Endodermal cell (in vitro differentiated cells): ENCODE measurements at regions not wholly inside any gene's neighbourhood (a gene's known extent, or its start where the extent isn't known, plus 50 kb on each side); places are given as distances from the start of the nearest gene placed in this dataset.

ENCODE experiments used
- DNase-seq: peaks from one replicate; pipeline ENCODE4 v3.0.0-alpha.2; 2017
- H3K27ac ChIP-seq: 2 replicates; pipeline ENCODE4 v1.5.1; 2013; ENCODE audit warnings: mild to moderate bottlenecking, low read depth, low read length, moderate library complexity
- H3K27me3 ChIP-seq: 2 replicates; pipeline ENCODE4 v1.6.1; 2013; ENCODE audit warnings: mild to moderate bottlenecking, low read length, moderate library complexity; ENCODE audit not compliant: insufficient read depth, control insufficient read depth, poor library complexity, severe bottlenecking
- H3K36me3 ChIP-seq: 2 replicates; pipeline ENCODE4 v1.7.0; 2013; ENCODE audit warnings: mild to moderate bottlenecking, low read length, moderate library complexity; ENCODE audit not compliant: control insufficient read depth, insufficient read depth
- H3K4me1 ChIP-seq: one replicate; pipeline ENCODE4 v1.7.0; 2013; ENCODE audit warnings: low read length; ENCODE audit not compliant: control insufficient read depth, insufficient read depth
- H3K4me3 ChIP-seq: 2 replicates; pipeline ENCODE4 v1.5.1; 2013; ENCODE audit warnings: mild to moderate bottlenecking, low read length, moderate library complexity
- H3K9ac ChIP-seq: 2 replicates; pipeline ENCODE4 v1.6.1; 2013; ENCODE audit warnings: mild to moderate bottlenecking, low read length, moderate library complexity; ENCODE audit not compliant: poor library complexity, severe bottlenecking; ENCODE audit errors: extremely low read depth
- H3K9me3 ChIP-seq: 2 replicates; pipeline ENCODE4 v1.6.1; 2013; ENCODE audit warnings: mild to moderate bottlenecking, low read length, moderate library complexity; ENCODE audit not compliant: control insufficient read depth
- H3K27ac Mint-ChIP-seq: 2 replicates; pipeline ENCODE4 v1.8.0; 2020; ENCODE audit warnings: mixed read lengths
- H3K27me3 Mint-ChIP-seq: 2 replicates; pipeline ENCODE4 v1.8.0; 2021; ENCODE audit warnings: mild to moderate bottlenecking, mixed read lengths; ENCODE audit not compliant: insufficient read depth
- H3K36me3 Mint-ChIP-seq: 2 replicates; pipeline ENCODE4 v1.8.0; 2020; ENCODE audit warnings: low read depth, mixed read lengths
- H3K4me1 Mint-ChIP-seq: 2 replicates; pipeline ENCODE4 v1.8.0; 2020; ENCODE audit warnings: mixed read lengths
- H3K4me3 Mint-ChIP-seq: 2 replicates; pipeline ENCODE4 v1.8.0; 2020; ENCODE audit warnings: mild to moderate bottlenecking, moderate library complexity, mixed read lengths
- H3K9me3 Mint-ChIP-seq: 2 replicates; pipeline ENCODE4 v1.8.0; 2020; ENCODE audit warnings: mild to moderate bottlenecking, mixed read lengths
- CTCF ChIP-seq: fragments of 200-600 bp; sonication (generic); conservative IDR thresholded peaks from 2 replicates; pipeline ENCODE4 v1.5.0; 2021; ENCODE audit warnings: antibody characterized with exemption, mild to moderate bottlenecking
- WGBS, 2 experiments: methylation state at CpG; one replicate each; pipeline versions ENCODE4 v1.1.5 to v1.1.7; 2013; ENCODE audit warnings: missing lambda C conversion rate in 2 of 2, mixed read lengths in 1 of 2; ENCODE audit not compliant: insufficient coverage in 1 of 2, insufficient read length in 1 of 2; 5-methylcytosine and 5-hydroxymethylcytosine counted together

- Mint-ChIP-seq H3K27ac (no peak overlapping the region), H3K4me3 (no peak overlapping the region), H3K36me3 (peaks cover 3% of the 10 kb centered on the region), H3K27me3 (no peaks in the 10 kb centered on the region), H3K9me3 (peaks cover 15% of the 10 kb centered on the region), H3K4me1 (no peaks in the 10 kb centered on the region)
- peaks cover 12% of the 10 kb centered on the region for H3K9me3 ChIP-seq
- DNase-seq, result no peak
- no peak overlapping the region for H3K4me3 ChIP-seq
- no peak for TF ChIP-seq CTCF
- 90 to 97% methylated on average over 4 of the region's 4 CpGs for WGBS, 2 experiments
- no peak overlapping the region for H3K27ac ChIP-seq
- H3K36me3 ChIP-seq, result no peaks in the 10 kb centered on the region
- H3K9ac ChIP-seq, result no peak overlapping the region
- no peaks in the 10 kb centered on the region for H3K4me1 ChIP-seq
- H3K27me3 ChIP-seq, result no peaks in the 10 kb centered on the region
Observed at GRCh38 chr1:177799746-177800145, 170.1 kb downstream of the SEC16B start.

GRCh38 chr1:177798614-177799013, 171.2 kb downstream of the SEC16B start:
- DNase-seq, result no peak
- Histone ChIP-seq H3K4me1 (no peaks in the 10 kb centered on the region), H3K36me3 (no peaks in the 10 kb centered on the region), H3K4me3 (no peak overlapping the region), H3K9me3 (peaks cover 6% of the 10 kb centered on the region), H3K27me3 (no peaks in the 10 kb centered on the region), H3K27ac (no peak overlapping the region), H3K9ac (no peak overlapping the region)
- 91 to 100% methylated on average over 1 to 3 of the region's 3 CpGs for WGBS, 2 experiments
- Mint-ChIP-seq H3K27ac (no peak overlapping the region), H3K4me1 (peaks cover 9% of the 10 kb centered on the region), H3K9me3 (peaks cover 6% of the 10 kb centered on the region), H3K36me3 (no peaks in the 10 kb centered on the region), H3K27me3 (no peaks in the 10 kb centered on the region), H3K4me3 (no peak overlapping the region)
- TF ChIP-seq CTCF, result no peak

- H3K27ac ChIP-seq, result no peak overlapping the region
- H3K27me3 ChIP-seq, result no peaks in the 10 kb centered on the region
- H3K4me1 ChIP-seq, result no peaks in the 10 kb centered on the region
- H3K36me3 ChIP-seq, result no peaks in the 10 kb centered on the region
- no peaks in the 10 kb centered on the region for H3K9me3 ChIP-seq
- Mint-ChIP-seq H3K27me3 (no peaks in the 10 kb centered on the region), H3K36me3 (no peaks in the 10 kb centered on the region), H3K4me3 (no peak overlapping the region), H3K27ac (no peak overlapping the region), H3K9me3 (no peaks in the 10 kb centered on the region), H3K4me1 (peaks cover 9% of the 10 kb centered on the region)
- no peak for TF ChIP-seq CTCF
- no peak overlapping the region for H3K4me3 ChIP-seq
- no peak for DNase-seq
- no peak overlapping the region for H3K9ac ChIP-seq
- WGBS, 2 experiments, result 95 to 100% methylated on average over 1 to 2 of the region's 2 CpGs
Observed at GRCh38 chr1:177796561-177796960, 173.3 kb downstream of the SEC16B start.
